PC-9 (cell line): ENCODE measurements at regions not wholly inside any gene's neighbourhood (a gene's known extent, or its start where the extent isn't known, plus 50 kb on each side); places are given as distances from the start of the nearest gene placed in this dataset.
A peak's percentile ranks its signal among the peaks of the same experiment; 100 is the strongest.

Experiments used
- BruUV-seq: library from RNA; stranded (reverse); fragments of 400-500 nt; replicated peaks from 2 replicates; lab custom pipeline; 2021; lab: Mats Ljungman, UMichigan
- CTCF ChIA-PET: fragments of 300-600 bp; sonication (Branson Sonifier 250); formaldehyde crosslinking; loops from one replicate; lab custom pipeline; 2022; ENCODE audit warnings: antibody characterized with exemption; lab: Charles Lee
- POLR2A ChIA-PET: fragments of 300-600 bp; sonication (Branson Sonifier 250); formaldehyde crosslinking; loops from one replicate; lab custom pipeline; 2022; ENCODE audit warnings: antibody characterized with exemption; ENCODE audit not compliant: unreplicated experiment; lab: Charles Lee
- DNase-seq, 2 experiments: peaks; one replicate each; pipeline versions ENCODE4 v3.0.0 to v3.0.0-alpha.2; 2015 to 2022; ENCODE audit warnings: mixed read lengths in 1 of 2
- H2AFZ ChIP-seq: fragments of 200-600 bp; sonication (generic); 2 replicates; pipeline ENCODE4 v1.8.1; 2017; ENCODE audit warnings: antibody characterized with exemption
- H3F3A ChIP-seq: fragments of 200-600 bp; sonication (generic); 2 replicates; pipeline ENCODE4 v1.8.1; 2017; ENCODE audit warnings: antibody characterized with exemption, mild to moderate bottlenecking, low read depth; ENCODE audit not compliant: insufficient read depth
- H3K27ac ChIP-seq: fragments of 200-600 bp; sonication (generic); 2 replicates; pipeline ENCODE4 v1.6.1; 2016; ENCODE audit warnings: mixed run types
- H3K27me3 ChIP-seq: fragments of 200-600 bp; sonication (generic); 2 replicates; pipeline ENCODE4 v1.6.1; 2016; ENCODE audit warnings: low read depth, mixed run types; ENCODE audit not compliant: insufficient read depth
- H3K36me3 ChIP-seq: fragments of 200-600 bp; sonication (generic); 2 replicates; pipeline ENCODE4 v1.6.1; 2016; ENCODE audit warnings: low read depth, mixed run types
- H3K4me1 ChIP-seq: fragments of 200-600 bp; sonication (generic); replicated peaks from 2 replicates; pipeline ENCODE4 v1.6.1; 2016; ENCODE audit warnings: mixed run types; ENCODE audit not compliant: insufficient read depth
- H3K4me2 ChIP-seq: fragments of 200-600 bp; sonication (generic); 2 replicates; pipeline ENCODE4 v1.6.1; 2017; ENCODE audit warnings: mixed run types
- H3K4me3 ChIP-seq: fragments of 200-600 bp; sonication (generic); 2 replicates; pipeline ENCODE4 v1.6.1; 2016; ENCODE audit warnings: mixed run types
- H3K79me2 ChIP-seq: fragments of 200-600 bp; sonication (generic); 2 replicates; pipeline ENCODE4 v1.6.1; 2017; ENCODE audit warnings: low read depth, mixed run types
- H3K9me2 ChIP-seq: fragments of 200-600 bp; sonication (generic); 2 replicates; pipeline ENCODE4 v1.8.1; 2017; ENCODE audit warnings: mild to moderate bottlenecking; ENCODE audit not compliant: insufficient read depth
- H3K9me3 ChIP-seq: fragments of 200-600 bp; sonication (generic); 2 replicates; pipeline ENCODE4 v1.8.1; 2016; ENCODE audit warnings: low read depth; ENCODE audit not compliant: insufficient read depth
- H4K20me1 ChIP-seq: fragments of 200-600 bp; sonication (generic); 2 replicates; pipeline ENCODE4 v1.8.1; 2017; ENCODE audit not compliant: insufficient read depth
- CTCF ChIP-seq: fragments of 200-600 bp; sonication (generic); conservative IDR thresholded peaks from 2 replicates; pipeline ENCODE4 v1.6.1; 2017; ENCODE audit warnings: mixed run types, antibody characterized with exemption, mild to moderate bottlenecking, moderate library complexity
- EZH2 ChIP-seq: fragments of 200-600 bp; sonication (generic); IDR thresholded peaks from 2 replicates; pipeline ENCODE4 v1.8.0; 2017; ENCODE audit warnings: antibody characterized with exemption, low read depth
- intact Hi-C: fragments of 100-400 bp; cut with micrococcal nuclease; formaldehyde crosslinking; loops from one replicate; pipeline ENCODE4 v1.10.0; 2022; ENCODE audit not compliant: unreplicated experiment

- POLR2A ChIA-PET, result interaction anchor here (0.6 kb wide), 1 partner anchor 84 kb away, joined by 4 read pairs; no protein-coding TSS in a partner anchor
- no TSS peak for BruUV-seq
- Histone ChIP-seq H3K4me2 (peak overlapping the region; percentile 75), H2AFZ (0 out of 2 replicates have a peak overlapping the region, but pooled peaks have one; percentile 52), H3K9me3 (no peaks in the 10 kb centered on the region), H3K27me3 (no peaks in the 10 kb centered on the region), H3K4me3 (no peak overlapping the region), H3K27ac (peak overlapping the region; percentile 78), H3K79me2 (no peaks in the 10 kb centered on the region), H3K4me1 (peaks cover 52% of the 10 kb centered on the region), H3K9me2 (no peaks in the 10 kb centered on the region), H4K20me1 (no peaks in the 10 kb centered on the region), H3K36me3 (no peaks in the 10 kb centered on the region), H3F3A (peaks cover 31% of the 10 kb centered on the region; the same call in 1 of the 2 replicates)
- TF ChIP-seq CTCF, result no peak
- TF ChIP-seq EZH2, result no peak
- DNase-seq, result peak; percentile 83 to 92
- CTCF ChIA-PET, result no interaction called here
- intact Hi-C loops, result loop anchor here (2.0 kb wide), 2 partner anchors 17 to 93 kb away; partner anchors contain the start of gene PITX1
Observed at GRCh38 chr5:135127439-135128240, 93.6 kb upstream of the PITX1 start.

- BruUV-seq, result no TSS peak
- Histone ChIP-seq H3K4me3 (no peak overlapping the region), H4K20me1 (no peaks in the 10 kb centered on the region), H3K4me1 (peaks cover 52% of the 10 kb centered on the region), H3K27me3 (no peaks in the 10 kb centered on the region), H2AFZ (no peak overlapping the region), H3K36me3 (no peaks in the 10 kb centered on the region), H3K9me3 (no peaks in the 10 kb centered on the region), H3F3A (peaks cover 31% of the 10 kb centered on the region; the same call in 1 of the 2 replicates), H3K9me2 (no peaks in the 10 kb centered on the region), H3K27ac (peak overlapping the region; percentile 78), H3K79me2 (no peaks in the 10 kb centered on the region), H3K4me2 (peak overlapping the region; percentile 75)
- ChIA-PET POLR2A (interaction anchor here (0.7 kb wide), 1 partner anchor 16 kb away, joined by 4 read pairs; no protein-coding TSS in a partner anchor), CTCF (no interaction called here)
- TF ChIP-seq EZH2, result no peak
- TF ChIP-seq CTCF, result no peak
- intact Hi-C loops, result loop anchor here (2.0 kb wide), 1 partner anchor 16 kb away; no protein-coding TSS in a partner anchor
- peak; percentile 44 to 77 for DNase-seq
Observed at GRCh38 chr5:135126688-135127438, 92.8 kb upstream of the PITX1 start.

DNA sequence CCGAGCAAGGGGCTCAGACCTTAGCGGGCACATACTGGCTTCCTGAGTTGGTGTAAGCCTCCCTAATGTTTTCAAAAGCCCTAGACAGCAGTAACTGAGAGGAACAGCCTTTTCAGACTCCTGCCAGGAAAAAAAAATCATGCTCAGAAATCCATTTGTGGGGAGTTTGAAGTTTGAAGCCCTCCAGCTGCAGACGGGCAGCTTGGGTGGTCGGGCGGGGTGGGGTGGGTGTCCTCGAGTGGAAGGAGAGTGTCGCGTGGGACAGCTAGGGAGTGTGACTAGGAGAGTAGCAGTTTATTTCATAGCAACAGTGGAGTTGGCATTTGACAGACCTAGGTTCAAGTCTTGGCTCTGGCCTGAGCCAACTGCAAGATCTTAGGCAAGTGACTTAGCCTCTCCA is 90.7 kb upstream of the PITX1 start:
- intact Hi-C loops, result no loop called here
- H3K4me2 ChIP-seq, result no peak overlapping the region
- H3K4me1 ChIP-seq, result peaks cover 44% of the 10 kb centered on the region
- H3K27ac ChIP-seq, result no peak overlapping the region
- CTCF ChIA-PET, result no interaction called here
- H3F3A ChIP-seq, result peaks cover 31% of the 10 kb centered on the region; the same call in 1 of the 2 replicates
- POLR2A ChIA-PET, result no interaction called here
- no peaks in the 10 kb centered on the region for H3K36me3 ChIP-seq
- no peaks in the 10 kb centered on the region for H3K27me3 ChIP-seq
- no peaks in the 10 kb centered on the region for H3K9me3 ChIP-seq
- no peak for DNase-seq
- no peaks in the 10 kb centered on the region for H3K9me2 ChIP-seq
- H3K4me3 ChIP-seq, result no peak overlapping the region
- BruUV-seq, result no TSS peak
- H4K20me1 ChIP-seq, result no peaks in the 10 kb centered on the region
- TF ChIP-seq CTCF, result no peak
- TF ChIP-seq EZH2, result no peak
- no peaks in the 10 kb centered on the region for H3K79me2 ChIP-seq
- no peak overlapping the region for H2AFZ ChIP-seq
